ENCODE measurements at regions not wholly inside any gene's neighbourhood (a gene's known extent, or its start where the extent isn't known, plus 50 kb on each side); places are given as distances from the start of the nearest gene placed in this dataset.

GRCh38 chr1:209341146-209341545, 242.4 kb upstream of the CAMK1G start:
- DNase-seq (ENCODE audit: low read depth, low spot score) = no peak
- in situ Hi-C loops (cut with HindIII; ENCODE audit: low pct_unique_long_range_greater_than_20kb, low sequenced_read_pairs) = no loop called here

DNA sequence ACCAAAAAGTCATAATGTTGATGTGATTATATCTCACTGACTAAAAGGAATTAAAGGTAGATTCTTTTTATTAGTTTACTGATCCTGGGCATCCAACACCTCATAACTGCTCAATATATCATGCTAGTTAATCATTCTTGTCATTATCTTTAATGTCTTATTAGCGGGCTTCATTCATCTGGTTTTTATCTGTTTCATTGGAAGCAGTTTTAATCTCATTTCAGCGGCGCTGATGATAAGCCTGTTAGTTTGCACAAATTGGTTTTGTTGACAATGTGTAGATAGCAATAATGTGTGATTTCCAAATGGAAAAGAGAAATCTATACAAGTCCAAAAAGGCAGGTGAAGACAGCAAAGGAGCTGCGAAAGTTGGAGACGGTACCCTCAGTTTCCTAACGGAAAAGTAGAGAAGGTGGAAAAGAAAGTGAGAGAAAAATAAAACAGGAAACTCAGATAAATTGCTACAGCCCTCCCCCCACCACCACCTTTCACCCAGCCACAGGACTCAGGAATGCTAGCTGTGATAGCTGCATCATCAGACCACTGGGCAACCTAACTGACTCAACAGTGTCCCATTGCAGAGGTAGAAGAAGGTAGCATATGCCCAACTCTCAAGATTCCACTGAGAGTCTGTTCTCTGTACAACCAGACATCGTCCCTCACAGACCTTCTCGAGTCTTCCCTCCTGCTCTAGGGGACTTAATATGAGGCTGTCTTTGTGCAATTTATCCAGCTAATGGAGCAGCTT, 241.7 kb upstream of the CAMK1G start:
- in situ Hi-C loops (cut with HindIII; ENCODE audit: low pct_unique_long_range_greater_than_20kb, low sequenced_read_pairs) = no loop called here
- DNase-seq (ENCODE audit: low read depth, low spot score) = no peak

- DNase-seq (ENCODE audit: low read depth, low spot score) = no peak
- in situ Hi-C loops (cut with HindIII; ENCODE audit: low pct_unique_long_range_greater_than_20kb, low sequenced_read_pairs) = no loop called here
Observed at GRCh38 chr1:209342441-209343175, 240.9 kb upstream of the CAMK1G start.

DNA sequence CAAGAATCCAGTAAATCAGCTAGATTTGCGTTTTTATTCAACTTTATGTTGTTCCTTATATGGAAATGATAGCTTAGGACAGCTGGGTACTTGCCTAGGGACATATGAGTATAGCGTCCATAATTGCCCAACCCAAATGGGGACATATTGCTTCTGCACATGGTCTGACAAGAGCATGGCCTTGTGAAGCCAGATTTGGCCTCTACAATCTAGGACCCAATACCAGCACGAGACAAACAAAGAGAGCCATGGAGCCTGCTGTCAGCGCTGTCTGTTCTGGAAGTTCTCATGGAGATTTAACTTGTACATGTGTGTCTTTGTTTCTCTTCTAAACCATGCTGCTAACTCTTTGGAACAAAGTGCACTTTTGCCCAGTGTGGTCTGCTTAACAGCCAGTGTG, 240.0 kb upstream of the CAMK1G start:
- in situ Hi-C loops (cut with HindIII; ENCODE audit: low pct_unique_long_range_greater_than_20kb, low sequenced_read_pairs) = no loop called here
- DNase-seq (ENCODE audit: low read depth, low spot score) = no peak

DNA sequence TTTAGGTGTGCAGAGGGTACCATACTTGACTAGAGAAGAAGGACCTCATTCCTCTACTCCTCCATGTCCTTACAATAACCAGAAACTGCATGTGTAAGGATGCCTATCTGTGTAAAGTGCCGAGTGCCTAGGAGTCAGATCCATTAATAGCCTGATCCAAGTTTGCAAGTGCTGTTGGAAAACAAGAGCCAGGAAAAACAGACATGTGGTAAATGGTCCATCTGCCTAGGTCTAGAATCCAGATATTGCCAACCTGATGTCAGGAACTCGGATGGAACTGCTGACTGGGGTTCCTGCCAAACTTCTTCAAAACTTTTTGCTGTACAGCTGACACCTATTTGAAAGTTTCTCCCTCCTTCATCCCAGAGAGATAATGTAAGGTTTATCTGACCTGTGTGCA, 239.4 kb upstream of the CAMK1G start:
- no peak for DNase-seq (ENCODE audit: low read depth, low spot score)
- in situ Hi-C loops (cut with HindIII; ENCODE audit: low pct_unique_long_range_greater_than_20kb, low sequenced_read_pairs) = no loop called here

DNA sequence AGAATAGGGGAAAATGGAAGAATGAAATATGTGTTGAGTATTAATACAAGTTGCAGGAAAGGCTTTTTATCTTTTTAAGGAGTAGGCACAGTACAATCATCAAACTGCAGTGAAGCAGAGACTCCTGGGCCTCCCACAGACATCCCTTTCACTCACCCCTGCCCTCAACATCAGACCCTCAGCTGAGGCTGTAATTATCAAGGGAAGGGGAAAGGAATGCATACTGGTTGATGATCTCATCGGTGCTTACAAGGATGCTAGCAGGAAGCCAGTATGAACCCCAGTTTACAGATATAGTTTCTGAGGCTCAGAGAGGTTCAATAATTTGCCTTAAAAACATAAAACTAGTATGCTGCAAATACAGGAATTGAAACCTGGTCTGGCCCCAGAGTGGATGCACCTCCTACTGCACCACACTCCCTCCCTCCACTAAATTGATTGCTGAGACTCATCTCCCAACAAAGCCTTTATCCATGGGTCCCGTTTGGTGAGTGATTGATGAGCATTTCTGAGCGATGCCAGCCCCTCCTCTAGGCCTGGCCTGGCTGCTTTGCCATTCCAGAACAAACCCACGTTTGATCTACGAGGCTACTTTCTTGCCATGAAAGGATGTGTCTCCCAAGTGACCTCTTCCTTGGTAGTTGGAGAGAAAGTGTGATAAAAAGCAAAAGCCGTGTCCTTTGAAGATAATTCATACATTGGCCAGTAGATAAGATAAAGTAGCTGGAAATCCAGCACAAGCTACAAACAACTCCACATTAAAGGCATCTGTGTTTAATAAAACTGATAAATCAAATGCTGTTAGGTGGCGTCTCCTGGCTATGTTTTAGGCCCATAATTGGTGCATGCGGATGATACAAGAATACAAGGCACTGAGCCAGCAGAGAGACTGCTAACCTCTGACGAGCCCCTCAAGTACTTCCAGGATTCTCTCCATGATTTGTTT, 233.9 kb upstream of the CAMK1G start:
- DNase-seq (ENCODE audit: low read depth, low spot score) = no peak
- in situ Hi-C loops (cut with HindIII; ENCODE audit: low pct_unique_long_range_greater_than_20kb, low sequenced_read_pairs) = no loop called here

GRCh38 chr1:209353053-209353452, 230.5 kb upstream of the CAMK1G start:
- in situ Hi-C loops (cut with HindIII; ENCODE audit: low pct_unique_long_range_greater_than_20kb, low sequenced_read_pairs) = no loop called here
- no peak for DNase-seq (ENCODE audit: low read depth, low spot score)

DNA sequence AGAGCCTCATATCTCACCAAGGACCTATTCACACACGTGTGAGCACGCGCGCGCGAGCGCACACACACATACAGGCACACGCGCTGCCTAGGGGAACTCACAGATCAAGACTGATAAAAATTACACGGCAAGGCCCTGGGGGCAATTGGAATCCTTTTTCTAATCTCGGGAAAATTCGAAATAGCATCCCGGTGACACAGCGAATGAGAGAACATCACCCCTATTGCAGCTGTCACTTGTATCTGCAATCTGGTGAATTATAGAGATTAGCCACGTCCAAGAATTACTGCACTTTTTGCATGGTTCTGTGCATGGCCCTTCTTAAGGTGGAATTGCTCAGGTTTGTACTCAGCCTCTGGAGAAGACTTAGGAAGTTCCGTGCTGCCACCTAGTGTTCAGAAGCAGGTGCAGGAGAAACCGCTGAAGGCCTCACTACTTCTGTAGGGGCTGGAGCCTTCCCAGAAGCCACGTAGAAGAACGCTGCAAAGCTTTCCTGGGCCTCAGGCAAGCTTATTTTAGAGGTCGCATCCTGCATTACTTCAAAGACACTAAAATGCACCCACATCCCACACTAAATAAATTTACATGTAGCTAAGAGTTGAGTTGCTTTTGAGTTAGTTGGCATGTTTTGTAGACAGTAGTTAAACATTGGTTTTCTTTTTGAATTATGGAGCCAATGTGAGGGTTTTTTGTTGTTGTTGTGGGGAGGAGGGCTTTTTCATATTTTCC, 229.2 kb upstream of the CAMK1G start:
- in situ Hi-C loops (cut with HindIII; ENCODE audit: low pct_unique_long_range_greater_than_20kb, low sequenced_read_pairs) = no loop called here
- peak; percentile 90 for DNase-seq (ENCODE audit: low read depth, low spot score)

GRCh38 chr1:209354840-209355165, 228.7 kb upstream of the CAMK1G start:
- in situ Hi-C loops (cut with HindIII; ENCODE audit: low pct_unique_long_range_greater_than_20kb, low sequenced_read_pairs) = no loop called here
- DNase-seq (ENCODE audit: low read depth, low spot score) = no peak

- no peak for DNase-seq (ENCODE audit: low read depth, low spot score)
- in situ Hi-C loops (cut with HindIII; ENCODE audit: low pct_unique_long_range_greater_than_20kb, low sequenced_read_pairs) = no loop called here
Observed at GRCh38 chr1:209355415-209355814, 228.1 kb upstream of the CAMK1G start.

GRCh38 chr1:209356976-209357377, 226.5 kb upstream of the CAMK1G start:
- no peak for DNase-seq (ENCODE audit: low read depth, low spot score)
- in situ Hi-C loops (cut with HindIII; ENCODE audit: low pct_unique_long_range_greater_than_20kb, low sequenced_read_pairs) = no loop called here

DNA sequence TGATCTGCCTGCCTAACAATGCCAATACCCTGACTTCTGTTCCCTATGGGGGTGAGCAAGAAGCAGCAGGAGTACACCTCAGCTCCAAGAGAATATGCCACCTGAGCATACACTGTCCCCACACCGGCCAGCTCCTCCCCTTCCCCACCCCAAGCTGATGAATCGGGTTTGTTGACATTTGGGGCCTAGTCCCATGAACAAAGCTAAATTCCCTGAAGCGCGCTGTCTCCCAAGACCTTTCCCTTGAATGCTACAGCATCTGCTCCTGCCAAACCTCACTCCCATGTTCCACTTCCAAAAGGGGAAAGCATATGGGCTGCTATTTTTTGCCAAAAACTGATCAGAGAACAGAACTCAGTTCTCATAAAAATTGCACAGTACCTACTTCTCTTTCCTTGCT, 220.4 kb upstream of the CAMK1G start:
- in situ Hi-C loops (cut with HindIII; ENCODE audit: low pct_unique_long_range_greater_than_20kb, low sequenced_read_pairs) = no loop called here
- DNase-seq (ENCODE audit: low read depth, low spot score) = no peak

DNA sequence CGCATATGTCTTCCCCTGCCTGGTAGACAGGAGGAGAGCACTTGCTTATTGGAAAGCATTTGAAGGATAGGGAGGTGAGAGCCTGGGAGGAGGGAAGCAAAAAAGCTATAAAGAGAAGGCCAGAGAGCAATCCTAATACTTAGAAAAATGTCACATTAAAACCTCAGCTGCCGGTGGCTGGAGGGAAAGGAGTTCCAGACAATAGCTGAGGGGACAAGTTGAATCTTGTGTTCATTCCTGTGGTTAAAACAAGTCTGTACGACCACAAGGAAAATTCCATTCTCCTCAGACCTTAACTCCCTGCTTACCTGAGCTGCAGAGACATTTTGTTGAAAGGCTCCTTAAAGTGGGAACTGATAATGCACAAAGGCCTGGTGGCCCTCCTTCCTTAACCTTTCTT, 218.8 kb upstream of the CAMK1G start:
- in situ Hi-C loops (cut with HindIII; ENCODE audit: low pct_unique_long_range_greater_than_20kb, low sequenced_read_pairs) = no loop called here
- no peak for DNase-seq (ENCODE audit: low read depth, low spot score)

- DNase-seq (ENCODE audit: low read depth, low spot score) = no peak
- in situ Hi-C loops (cut with HindIII; ENCODE audit: low pct_unique_long_range_greater_than_20kb, low sequenced_read_pairs) = no loop called here
Observed at GRCh38 chr1:209367061-209367772, 216.3 kb upstream of the CAMK1G start.

DNA sequence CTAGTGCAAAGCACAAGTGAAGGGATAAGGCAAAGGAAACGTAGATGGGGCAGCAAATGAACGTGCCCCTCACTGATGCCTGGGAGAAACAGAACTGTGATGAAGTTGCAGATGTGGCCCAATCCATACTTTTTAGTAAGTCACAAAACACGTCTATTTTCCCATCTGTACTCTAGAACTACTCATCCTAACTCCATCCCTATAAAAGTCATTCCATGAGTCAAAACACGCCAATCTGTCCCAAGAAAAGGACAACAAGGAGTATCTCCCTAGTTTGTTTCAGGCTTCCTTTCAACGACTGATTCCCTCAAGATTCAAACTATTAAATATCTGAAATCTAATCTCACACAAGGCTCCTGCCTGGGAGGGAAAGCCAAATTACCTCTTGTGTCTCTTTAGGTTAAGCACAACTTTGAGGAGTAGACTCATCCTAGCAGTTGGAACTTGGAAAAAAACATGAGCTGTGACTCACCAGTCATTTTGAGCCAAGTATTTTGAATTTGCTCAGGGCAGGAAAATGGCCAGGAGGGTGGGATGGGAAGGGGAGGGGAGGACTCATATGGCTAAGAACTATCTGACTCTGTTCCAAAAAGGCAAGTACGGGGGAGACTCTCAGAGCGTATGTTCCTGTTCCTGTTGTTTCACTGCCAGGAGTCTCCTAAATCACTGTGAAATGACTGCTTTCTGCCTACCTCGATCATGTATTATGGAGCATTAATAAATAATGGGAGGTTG, 214.5 kb upstream of the CAMK1G start:
- no peak for DNase-seq (ENCODE audit: low read depth, low spot score)
- in situ Hi-C loops (cut with HindIII; ENCODE audit: low pct_unique_long_range_greater_than_20kb, low sequenced_read_pairs) = no loop called here

DNA sequence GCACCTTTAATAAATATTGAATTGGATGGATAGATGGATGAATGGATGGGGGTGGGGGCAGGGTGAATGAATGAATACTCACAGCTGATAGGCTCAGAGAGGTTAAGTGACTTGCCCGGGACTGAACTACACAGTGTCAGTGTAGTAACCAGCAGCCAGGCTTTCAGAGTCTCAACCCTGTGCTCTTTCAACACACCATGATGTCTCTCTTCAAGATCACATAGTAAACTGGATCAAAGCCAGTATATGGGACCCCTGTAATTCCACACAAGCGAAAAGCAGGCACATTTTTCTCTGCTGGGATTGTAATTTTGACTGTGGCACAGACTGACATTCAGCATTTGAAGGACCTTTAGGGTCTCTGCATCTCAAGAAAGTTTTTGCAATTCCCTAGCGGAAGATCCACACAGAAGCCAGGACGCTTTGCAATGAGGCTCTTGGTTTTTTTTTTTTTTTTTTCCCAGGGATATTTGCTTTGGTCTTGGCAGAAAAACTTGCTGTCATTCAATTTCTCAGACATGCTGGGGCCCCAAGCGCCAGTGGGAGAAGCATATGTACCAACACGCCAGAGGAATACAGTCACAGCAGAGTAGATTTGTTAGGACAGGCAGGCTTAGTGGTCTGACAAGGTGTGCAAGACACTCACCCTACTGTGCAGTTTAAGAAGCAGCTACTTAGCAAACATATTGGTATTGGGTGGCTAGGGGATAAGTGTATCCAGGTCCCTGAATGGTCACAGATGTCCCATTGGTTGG, 213.1 kb upstream of the CAMK1G start:
- in situ Hi-C loops (cut with HindIII; ENCODE audit: low pct_unique_long_range_greater_than_20kb, low sequenced_read_pairs) = no loop called here
- no peak for DNase-seq (ENCODE audit: low read depth, low spot score)

All from SK-MEL-5 (cell line).